Upper lobe of right lung (tissue), 1 donor: ENCODE measurements at regions not wholly inside any gene's neighbourhood (a gene's known extent, or its start where the extent isn't known, plus 50 kb on each side); places are given as distances from the start of the nearest gene placed in this dataset.
"Not testable (repeated sequence)": the region's sequence is repeated elsewhere in the genome, so short reads cannot be mapped to it uniquely, and the experiment has no call there.

ENCODE experiments used
- ATAC-seq: fragments of 200-7000 bp; cut with Tn5 transposase; one replicate; pipeline ENCODE4 v1.9.1; 2020; ENCODE audit warnings: mild to moderate bottlenecking, moderate library complexity
- DNase-seq: peaks from one replicate; pipeline ENCODE4 v3.0.0-alpha.2; 2020
- H3K27ac ChIP-seq: fragments of 200-600 bp; one replicate; pipeline ENCODE4 v1.8.0; 2022
- H3K27me3 ChIP-seq: fragments of 200-600 bp; one replicate; pipeline ENCODE4 v1.8.0; 2022; ENCODE audit warnings: mild to moderate bottlenecking
- H3K36me3 ChIP-seq: fragments of 200-600 bp; one replicate; pipeline ENCODE4 v1.8.0; 2022
- H3K4me1 ChIP-seq: fragments of 200-600 bp; one replicate; pipeline ENCODE4 v1.8.0; 2022
- H3K4me3 ChIP-seq: fragments of 200-600 bp; one replicate; pipeline ENCODE4 v1.8.0; 2022; ENCODE audit warnings: mild to moderate bottlenecking
- H3K9me3 ChIP-seq: fragments of 200-600 bp; one replicate; pipeline ENCODE4 v1.8.0; 2022
- CTCF ChIP-seq: fragments of 200-600 bp; IDR thresholded peaks from one replicate; pipeline ENCODE4 v1.8.0; 2022; ENCODE audit warnings: antibody characterized with exemption
- intact Hi-C: fragments of 100-400 bp; cut with DNase I; formaldehyde crosslinking; loops from one replicate; pipeline ENCODE4 v1.11.0; 2022
- donor health status: DM: no; HTN: yes; CAD: no; lungs with severe emphysema.

- intact Hi-C loops = no loop called here
- no peak for TF ChIP-seq CTCF
- no peaks in the 10 kb centered on the region for H3K36me3 ChIP-seq
Observed at GRCh38 chr9:90521811-90522570, 120.6 kb downstream of the DIRAS2 start.

GRCh38 chr9:90523958-90524357 lies 118.7 kb downstream of the DIRAS2 start:
- H3K9me3 ChIP-seq = no peaks in the 10 kb centered on the region
- no peaks in the 10 kb centered on the region for H3K36me3 ChIP-seq
- ATAC-seq (no peak), DNase-seq (no peak)
- intact Hi-C loops = no loop called here
- no peak for TF ChIP-seq CTCF
- no peaks in the 10 kb centered on the region for H3K4me1 ChIP-seq
- H3K27ac ChIP-seq = no peak overlapping the region
- H3K4me3 ChIP-seq = no peak overlapping the region
- H3K27me3 ChIP-seq = no peaks in the 10 kb centered on the region

More at GRCh38 chr9:90521811-90522570, 120.6 kb downstream of the DIRAS2 start:
- H3K9me3 ChIP-seq = no peaks in the 10 kb centered on the region
- no peaks in the 10 kb centered on the region for H3K4me1 ChIP-seq
- ATAC-seq = no peak
- H3K27me3 ChIP-seq = no peaks in the 10 kb centered on the region
- H3K27ac ChIP-seq = no peak overlapping the region
- H3K4me3 ChIP-seq = no peak overlapping the region
- DNase-seq = no peak

GRCh38 chr9:90526386-90526785 lies 116.2 kb downstream of the DIRAS2 start:
- ATAC-seq = peak; percentile 68
- intact Hi-C loops = no loop called here

GRCh38 chr9:90536094-90536493 lies 106.5 kb downstream of the DIRAS2 start:
- intact Hi-C loops, H3K9me3 ChIP-seq, H3K27ac ChIP-seq, H3K36me3 ChIP-seq, H3K4me1 ChIP-seq, DNase-seq, H3K4me3 ChIP-seq, ATAC-seq, H3K27me3 ChIP-seq: not testable (repeated sequence)

More at GRCh38 chr9:90526386-90526785, 116.2 kb downstream of the DIRAS2 start:
- no peak for TF ChIP-seq CTCF
- Histone ChIP-seq H3K36me3 (no peaks in the 10 kb centered on the region), H3K4me1 (no peaks in the 10 kb centered on the region), H3K9me3 (no peaks in the 10 kb centered on the region), H3K4me3 (no peak overlapping the region), H3K27me3 (no peaks in the 10 kb centered on the region), H3K27ac (no peak overlapping the region)
- DNase-seq = no peak

- H3K27ac ChIP-seq = no peak overlapping the region
- intact Hi-C loops = no loop called here
Observed at GRCh38 chr9:90538566-90538965, 104.1 kb downstream of the DIRAS2 start.

More at GRCh38 chr9:90538566-90538965, 104.1 kb downstream of the DIRAS2 start:
- no peak for DNase-seq
- Histone ChIP-seq H3K4me1 (no peaks in the 10 kb centered on the region), H3K36me3 (no peaks in the 10 kb centered on the region), H3K9me3 (no peaks in the 10 kb centered on the region), H3K4me3 (no peak overlapping the region), H3K27me3 (no peaks in the 10 kb centered on the region)
- no peak for TF ChIP-seq CTCF
- no peak for ATAC-seq
